IMR-90 (cell line): ENCODE measurements at regions not wholly inside any gene's neighbourhood (a gene's known extent, or its start where the extent isn't known, plus 50 kb on each side); places are given as distances from the start of the nearest gene placed in this dataset.

ENCODE experiments used
- ATAC-seq: fragments of 200-7000 bp; cut with Tn5 transposase; 2 replicates; pipeline ENCODE4 v1.9.1; 2020; ENCODE audit warnings: low read depth, mild to moderate bottlenecking, moderate library complexity
- BruUV-seq: library from RNA; stranded (reverse); fragments of 400-500 nt; replicated peaks from 2 replicates; lab custom pipeline; 2021; lab: Mats Ljungman, UMichigan
- CTCF ChIA-PET: fragments of 300-600 bp; formaldehyde crosslinking; extraction: SDS; loops from one replicate; lab custom pipeline; 2021; ENCODE audit warnings: antibody characterized with exemption; lab: Yijun Ruan, JAX
- POLR2A ChIA-PET: fragments of 300-600 bp; sonication (Branson Sonifier 250); formaldehyde crosslinking; loops from one replicate; lab custom pipeline; 2022; ENCODE audit warnings: antibody characterized with exemption; ENCODE audit not compliant: unreplicated experiment; lab: Charles Lee
- DNase-seq: peaks from one replicate; pipeline ENCODE4 v3.0.0; 2013
- H2AFZ ChIP-seq: replicated peaks from 2 replicates; pipeline ENCODE3; 2013; ENCODE audit warnings: low read length, mild to moderate bottlenecking; ENCODE audit not compliant: poor library complexity
- H2AK5ac ChIP-seq: 2 replicates; pipeline ENCODE4 v1.6.1; 2013; ENCODE audit warnings: low read depth, low read length, inconsistent platforms
- H2AK9ac ChIP-seq: replicated peaks from 2 replicates; pipeline ENCODE3; 2013; ENCODE audit warnings: mild to moderate bottlenecking, low read depth, low read length, moderate library complexity; ENCODE audit not compliant: poor library complexity
- H2BK120ac ChIP-seq: 2 replicates; pipeline ENCODE4 v1.6.1; 2013; ENCODE audit warnings: low read depth, low read length, inconsistent platforms
- H2BK15ac ChIP-seq: 3 replicates; pipeline ENCODE4 v1.6.1; 2013; ENCODE audit warnings: low read depth, low read length, inconsistent platforms
- H2BK20ac ChIP-seq: 2 replicates; pipeline ENCODE4 v1.6.1; 2013; ENCODE audit warnings: low read depth, mild to moderate bottlenecking, inconsistent platforms, low read length, moderate library complexity
- H2BK5ac ChIP-seq: 2 replicates; pipeline ENCODE4 v1.6.1; 2013; ENCODE audit warnings: mild to moderate bottlenecking, low read depth, low read length, inconsistent platforms; ENCODE audit not compliant: poor library complexity, severe bottlenecking
- H3K14ac ChIP-seq: replicated peaks from 2 replicates; pipeline ENCODE4 v1.6.1; 2013; ENCODE audit warnings: low read depth, low read length, inconsistent platforms
- H3K18ac ChIP-seq: 2 replicates; pipeline ENCODE4 v1.6.1; 2013; ENCODE audit warnings: low read depth, low read length, control low read depth
- H3K23ac ChIP-seq: 2 replicates; pipeline ENCODE4 v1.6.1; 2013; ENCODE audit warnings: low read depth, low read length, inconsistent platforms
- H3K27ac ChIP-seq: 2 replicates; pipeline ENCODE4 v1.5.1; 2013; ENCODE audit warnings: mild to moderate bottlenecking, control low read depth, low read length; ENCODE audit not compliant: insufficient read depth
- H3K27me3 ChIP-seq: 2 replicates; pipeline ENCODE4 v1.6.1; 2013; ENCODE audit warnings: low read length; ENCODE audit not compliant: control insufficient read depth, insufficient read depth
- H3K36me3 ChIP-seq: 2 replicates; pipeline ENCODE4 v1.6.1; 2013; ENCODE audit warnings: low read length, mixed read lengths; ENCODE audit not compliant: control insufficient read depth, insufficient read depth
- H3K4ac ChIP-seq: 2 replicates; pipeline ENCODE4 v1.6.1; 2013; ENCODE audit warnings: low read depth, low read length, inconsistent platforms
- H3K4me1 ChIP-seq: 2 replicates; pipeline ENCODE4 v1.6.1; 2013; ENCODE audit warnings: low read length, mixed read lengths; ENCODE audit not compliant: control insufficient read depth, insufficient read depth
- H3K4me2 ChIP-seq: 2 replicates; pipeline ENCODE4 v1.6.1; 2013; ENCODE audit warnings: low read depth, mild to moderate bottlenecking, control low read depth, low read length, moderate library complexity
- H3K4me3 ChIP-seq: 2 replicates; pipeline ENCODE4 v1.5.1; 2013; ENCODE audit warnings: low read depth, mild to moderate bottlenecking, control low read depth, low read length, moderate library complexity; ENCODE audit not compliant: insufficient read depth
- H3K56ac ChIP-seq: 2 replicates; pipeline ENCODE4 v1.6.1; 2013; ENCODE audit warnings: low read length, inconsistent platforms; ENCODE audit not compliant: insufficient read depth; ENCODE audit errors: extremely low read depth
- H3K79me1 ChIP-seq, 2 experiments: 2 replicates each; pipeline ENCODE4 v1.6.1; 2013; ENCODE audit warnings: low read length in 2 of 2, inconsistent platforms in 1 of 2, low read depth in 1 of 2
- H3K9ac ChIP-seq: 2 replicates; pipeline ENCODE4 v1.6.1; 2013; ENCODE audit warnings: low read depth, low read length, control low read depth
- H3K9me1 ChIP-seq: 2 replicates; pipeline ENCODE4 v1.6.1; 2013; ENCODE audit warnings: low read length, inconsistent platforms; ENCODE audit not compliant: insufficient read depth
- H3K9me3 ChIP-seq: 2 replicates; pipeline ENCODE4 v1.6.1; 2013; ENCODE audit warnings: low read length; ENCODE audit not compliant: control insufficient read depth, insufficient read depth
- H4K20me1 ChIP-seq: 2 replicates; pipeline ENCODE4 v1.6.1; 2013; ENCODE audit warnings: low read length, inconsistent platforms; ENCODE audit not compliant: insufficient read depth
- H4K5ac ChIP-seq: 2 replicates; pipeline ENCODE4 v1.6.1; 2013; ENCODE audit warnings: mild to moderate bottlenecking, low read depth, low read length, control low read depth
- H4K8ac ChIP-seq, 2 experiments: 2 replicates each; pipeline ENCODE4 v1.6.1; 2013; ENCODE audit warnings: low read depth in 2 of 2, low read length in 2 of 2, control low read depth in 1 of 2, inconsistent platforms in 1 of 2
- H4K91ac ChIP-seq: 2 replicates; pipeline ENCODE4 v1.6.1; 2013; ENCODE audit warnings: low read depth, low read length, inconsistent platforms; ENCODE audit not compliant: insufficient read depth
- BHLHE40 ChIP-seq: fragments of 150-350 bp; IDR thresholded peaks from 2 replicates; pipeline ENCODE4 v1.6.1; 2016; ENCODE audit warnings: mild to moderate bottlenecking, low read depth, low read length
- MAZ ChIP-seq: IDR thresholded peaks from 2 replicates; pipeline ENCODE4 v1.6.1; 2012; ENCODE audit warnings: low read depth, mild to moderate bottlenecking, low read length, improper control_type of control experiment, moderate library complexity, borderline replicate concordance
- NFE2L2 ChIP-seq: fragments of 150-350 bp; IDR thresholded peaks from 2 replicates; pipeline ENCODE4 v1.6.1; 2016; ENCODE audit warnings: low read depth, mild to moderate bottlenecking, low read length
- RAD21 ChIP-seq: IDR thresholded peaks from 2 replicates; pipeline ENCODE4 v1.6.1; 2012; ENCODE audit warnings: low read length, improper control_type of control experiment
- SMC3 ChIP-seq: fragments of 150-350 bp; IDR thresholded peaks from 2 replicates; pipeline ENCODE4 v1.6.1; 2016; ENCODE audit warnings: low read depth, mild to moderate bottlenecking, antibody characterized with exemption, low read length, moderate library complexity
- WGBS, 2 experiments: methylation state at CpG; one replicate each; pipeline versions ENCODE4 v1.1.5 to v1.1.7; 2013; ENCODE audit warnings: missing lambda C conversion rate in 2 of 2; ENCODE audit not compliant: insufficient read length in 1 of 2; ENCODE audit errors: extremely low coverage in 2 of 2; 5-methylcytosine and 5-hydroxymethylcytosine counted together
- dilution Hi-C: fragments of 300-500 bp; cut with HindIII; formaldehyde crosslinking; loops from one replicate; pipeline ENCODE4 v1.14.3; 2018; ENCODE audit warnings: low sequenced_read_pairs; ENCODE audit not compliant: unreplicated experiment
- in situ Hi-C: fragments of 300-500 bp; cut with MboI; formaldehyde crosslinking; loops from 3 replicates; pipeline ENCODE4 v1.14.3; 2019; ENCODE audit warnings: low sequenced_read_pairs, inconsistent platforms, mixed read lengths
- intact Hi-C: fragments of 100-400 bp; cut with micrococcal nuclease; formaldehyde crosslinking; loops from 2 replicates; pipeline ENCODE4 v1.10.0; 2022

DNA sequence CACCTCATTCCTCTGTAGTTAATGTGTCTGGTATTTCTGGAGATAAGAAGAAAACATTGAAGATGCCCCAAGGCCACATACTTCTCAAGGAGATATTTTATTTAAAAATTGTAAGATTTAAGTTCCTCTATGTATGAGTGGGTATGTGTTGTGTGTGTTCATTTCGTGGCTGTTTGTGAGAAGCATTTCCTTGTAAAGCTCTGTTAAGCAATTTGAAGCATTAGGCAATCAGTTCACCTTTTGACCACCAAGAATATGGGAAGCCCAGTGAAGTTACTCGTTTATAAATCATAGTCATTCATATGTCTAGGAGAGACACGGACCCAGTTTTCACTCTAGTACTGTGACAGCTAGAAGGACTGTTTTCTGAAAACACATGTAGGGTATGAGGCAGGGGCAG is 717.6 kb upstream of the MAP3K7 start:
- no peak overlapping the region for H3K9ac ChIP-seq
- no peak overlapping the region for H2AK5ac ChIP-seq
- H3K23ac ChIP-seq: no peak overlapping the region
- no peak overlapping the region for H3K27ac ChIP-seq
- no peak overlapping the region for H3K4me2 ChIP-seq
- ChIA-PET POLR2A (no interaction called here), CTCF (no interaction called here)
- H3K56ac ChIP-seq: no peak overlapping the region
- H3K4me1 ChIP-seq: no peaks in the 10 kb centered on the region
- WGBS, 2 experiments: no CpG with 5 or more reads among the region's 3 CpGs
- TF ChIP-seq RAD21 (no peak), SMC3 (no peak), BHLHE40 (no peak), MAZ (no peak), NFE2L2 (no peak)
- no peak overlapping the region for H4K8ac ChIP-seq
- H3K27me3 ChIP-seq: no peaks in the 10 kb centered on the region
- H2BK20ac ChIP-seq: no peak overlapping the region
- in situ Hi-C loops: no loop called here
- DNase-seq (no peak), ATAC-seq (peak; percentile 21; the same call in 1 of the 2 replicates)
- no TSS peak for BruUV-seq
- H4K5ac ChIP-seq: no peak overlapping the region
- H3K14ac ChIP-seq: no peak overlapping the region
- intact Hi-C loops: no loop called here
- no peaks in the 10 kb centered on the region for H3K36me3 ChIP-seq
- H3K4me3 ChIP-seq: no peak overlapping the region
- dilution Hi-C loops: no loop called here
- no peaks in the 10 kb centered on the region for H3K79me1 ChIP-seq
- no peak overlapping the region for H2BK15ac ChIP-seq
- H3K9me1 ChIP-seq: no peaks in the 10 kb centered on the region
- H2AK9ac ChIP-seq: no peak overlapping the region
- no peak overlapping the region for H3K18ac ChIP-seq
- no peak overlapping the region for H4K91ac ChIP-seq
- no peak overlapping the region for H2BK5ac ChIP-seq
- H3K4ac ChIP-seq: no peak overlapping the region
- no peaks in the 10 kb centered on the region for H3K9me3 ChIP-seq
- H4K20me1 ChIP-seq: no peaks in the 10 kb centered on the region
- H2BK120ac ChIP-seq: no peak overlapping the region
- H2AFZ ChIP-seq: no peak overlapping the region
